GM19467 (cell line): ENCODE measurements at regions not wholly inside any gene's neighbourhood (a gene's known extent, or its start where the extent isn't known, plus 50 kb on each side); places are given as distances from the start of the nearest gene placed in this dataset.

ENCODE experiments used
- ATAC-seq: cut with Tn5 transposase; IDR thresholded peaks from one replicate; pipeline ENCODE4 v1.9.1; 2021; ENCODE audit warnings: mild to moderate bottlenecking, moderate library complexity; ENCODE audit not compliant: unreplicated experiment

GRCh38 chr11:122186439-122187080 lies 70.5 kb upstream of the BLID start:
- no peak for ATAC-seq

DNA sequence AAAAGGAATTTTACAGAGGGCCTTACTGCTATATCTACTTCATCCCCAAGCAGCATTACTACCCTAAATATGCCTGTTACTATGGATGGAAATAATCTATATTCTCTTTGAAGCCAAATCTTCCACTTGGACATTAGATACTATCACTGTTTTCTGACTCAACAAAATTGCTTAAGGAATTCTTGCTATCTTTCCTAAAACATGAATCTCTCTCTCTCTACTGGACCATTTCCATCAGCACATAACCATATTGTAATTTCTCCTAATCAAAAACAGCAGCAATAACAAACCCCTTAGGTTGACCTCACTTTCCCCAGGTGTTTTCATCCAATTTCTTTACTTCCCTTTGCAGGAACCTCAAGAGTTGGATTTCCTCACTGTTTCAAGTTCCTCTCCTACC lies 67.9 kb upstream of the BLID start:
- no peak for ATAC-seq

GRCh38 chr11:122181893-122182292 lies 65.9 kb upstream of the BLID start:
- no peak for ATAC-seq

DNA sequence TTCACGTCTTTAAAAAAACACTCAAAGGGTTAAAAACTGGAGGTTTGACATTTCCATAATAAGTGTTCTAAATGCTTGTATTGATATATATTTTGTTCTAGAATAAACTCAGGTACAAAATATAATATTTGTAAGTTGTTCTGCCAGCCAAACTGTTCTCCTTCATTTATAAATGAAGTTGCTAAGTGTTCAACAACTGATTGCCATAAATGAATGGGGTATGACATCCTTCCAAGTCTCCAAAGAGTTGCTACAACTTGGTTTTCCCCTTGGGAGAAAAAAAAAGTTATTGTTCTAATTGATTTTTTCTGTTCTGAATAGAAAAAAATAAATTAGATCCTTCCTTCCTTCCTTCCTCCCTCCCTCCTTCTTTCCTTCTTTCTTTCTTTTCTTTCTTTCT lies 65.4 kb upstream of the BLID start:
- no peak for ATAC-seq

- ATAC-seq, result no peak
These were observed 64.2 kb upstream of the BLID start for GRCh38 chr11:122179961-122180834.

GRCh38 chr11:122178795-122179194 lies 62.8 kb upstream of the BLID start:
- ATAC-seq, result no peak

DNA sequence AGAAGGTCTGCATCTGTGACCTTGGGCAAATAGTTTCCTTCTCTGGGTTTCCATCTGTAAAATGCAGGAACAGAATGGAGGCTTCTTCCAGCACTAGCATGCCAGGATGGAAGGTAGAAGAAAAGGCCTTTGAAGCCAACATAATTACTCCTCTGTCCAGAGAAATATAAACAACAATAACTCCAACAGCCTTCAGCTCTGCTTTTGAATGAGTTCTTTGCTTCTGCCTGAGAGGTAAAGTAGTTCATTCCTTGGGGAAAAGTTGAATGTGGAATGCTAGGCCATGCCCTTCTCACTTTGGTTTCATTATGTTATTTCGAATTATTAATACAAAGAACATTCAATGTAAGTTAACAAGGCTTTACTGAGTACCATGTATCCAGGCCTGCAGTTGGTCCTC lies 61.2 kb upstream of the BLID start:
- no peak for ATAC-seq

DNA sequence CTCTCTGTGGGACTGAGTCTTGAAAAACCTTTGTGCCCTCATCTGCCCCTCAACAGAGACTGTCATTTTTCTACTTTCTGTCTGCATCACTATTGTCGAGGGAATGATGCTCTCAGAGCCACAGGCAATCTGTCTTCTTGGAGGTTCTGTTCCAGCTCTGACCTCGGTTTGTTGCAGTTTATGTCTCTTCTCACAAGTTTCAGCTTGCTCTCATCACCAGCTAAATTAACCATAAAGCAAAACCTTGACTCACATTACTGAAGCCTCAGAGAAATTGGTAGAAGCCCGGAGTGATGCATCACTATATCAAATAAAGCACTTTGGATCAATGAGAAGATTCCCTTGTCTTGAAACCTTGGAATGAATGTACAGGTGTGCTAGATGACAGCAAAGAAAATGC lies 60.6 kb upstream of the BLID start:
- no peak for ATAC-seq

- ATAC-seq, result no peak
These were observed 59.3 kb upstream of the BLID start for GRCh38 chr11:122175306-122175705.

- no peak for ATAC-seq
These were observed 57.6 kb upstream of the BLID start for GRCh38 chr11:122173587-122173986.

- ATAC-seq, result no peak
These were observed 57.0 kb upstream of the BLID start for GRCh38 chr11:122173074-122173450.

DNA sequence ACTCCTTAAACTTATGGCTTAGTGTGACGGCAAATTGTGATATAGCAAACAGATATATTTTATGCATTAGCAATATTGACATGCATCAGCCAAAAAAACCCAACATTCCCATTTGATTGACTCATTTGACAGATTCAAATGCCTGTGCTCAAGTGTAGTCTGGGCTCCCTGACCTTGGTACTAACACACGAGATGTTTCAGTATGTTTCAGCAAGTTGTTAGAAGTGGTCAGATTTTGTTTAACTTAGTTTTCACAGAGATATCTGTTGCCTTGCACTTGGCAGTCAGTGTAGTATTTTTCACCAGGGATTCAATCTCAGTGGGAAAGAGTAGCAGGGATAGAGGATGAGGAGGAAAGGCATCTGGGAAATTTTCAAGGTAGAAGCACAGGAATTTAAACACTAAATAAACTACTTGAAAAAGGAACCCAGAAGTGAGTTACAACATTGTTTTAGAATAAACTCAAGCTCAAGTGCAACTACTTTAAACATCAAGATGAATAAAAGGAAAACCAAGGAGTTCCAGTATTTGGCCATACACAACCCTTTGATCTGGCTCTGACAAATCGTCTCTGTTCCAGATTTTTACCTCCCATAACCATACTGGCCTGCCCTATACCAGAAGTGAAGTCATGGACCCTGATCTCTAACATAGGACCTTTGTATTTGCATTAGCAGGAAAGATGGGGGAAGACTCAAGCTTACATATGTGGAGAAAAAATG lies 56.5 kb upstream of the BLID start:
- no peak for ATAC-seq

GRCh38 chr11:122170815-122171475 lies 54.9 kb upstream of the BLID start:
- no peak for ATAC-seq

- ATAC-seq, result no peak
These were observed 52.2 kb upstream of the BLID start for GRCh38 chr11:122168218-122168617.

DNA sequence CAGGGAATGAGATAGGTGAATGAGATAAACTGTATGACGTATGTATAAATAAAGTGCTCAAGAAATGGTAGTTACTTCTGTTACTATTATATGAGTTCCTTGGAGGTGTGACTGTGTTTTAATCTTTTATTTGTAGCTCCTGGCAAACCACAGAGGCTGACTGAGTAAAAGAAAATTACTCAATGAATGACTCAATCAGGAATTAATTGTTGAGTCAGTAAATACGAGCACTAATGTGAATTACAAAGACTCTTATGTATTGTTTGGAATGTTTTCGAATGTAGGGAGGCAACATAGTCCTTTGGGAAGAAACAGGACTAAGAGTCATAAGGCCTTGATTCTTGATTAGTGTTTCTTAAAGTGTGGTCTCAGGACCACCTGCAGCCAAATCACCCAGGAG lies 51.1 kb upstream of the BLID start:
- no peak for ATAC-seq

DNA sequence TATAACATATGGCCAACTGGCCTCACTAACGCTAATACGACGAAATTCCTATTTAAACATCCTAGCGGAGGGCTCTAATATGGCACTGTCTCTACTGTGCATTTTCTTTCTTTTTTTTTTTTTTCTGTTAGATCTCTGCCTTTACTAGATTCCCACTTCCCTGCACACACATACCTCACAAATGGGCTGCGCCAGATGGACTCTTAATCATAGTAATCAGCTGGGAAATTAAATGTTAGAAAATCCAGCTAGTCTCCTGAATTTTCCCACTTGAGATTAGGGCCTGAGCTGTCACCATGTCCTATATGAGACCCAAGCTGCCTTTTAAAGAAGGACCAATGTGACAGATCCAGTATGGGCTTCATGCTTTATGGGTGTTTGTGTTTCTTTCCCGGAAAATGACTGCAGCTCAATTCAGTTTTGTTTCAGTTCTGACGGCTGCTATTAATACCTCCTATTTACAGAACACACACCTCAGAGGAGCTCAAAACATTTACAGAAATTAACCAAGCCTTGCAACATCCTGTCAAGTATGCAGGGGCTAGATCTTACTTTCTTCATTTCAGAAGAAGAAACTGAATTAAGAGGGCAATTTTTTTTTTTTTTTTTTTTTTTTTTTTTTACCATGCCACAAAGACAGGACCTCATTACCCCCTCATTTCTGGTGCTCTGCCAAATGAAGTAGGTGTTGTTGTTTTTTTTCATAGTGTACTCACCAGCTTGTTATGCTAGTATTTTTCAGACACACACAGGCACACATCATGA lies 49.8 kb upstream of the BLID start:
- no peak for ATAC-seq
